ENCODE measurements at regions not wholly inside any gene's neighbourhood (a gene's known extent, or its start where the extent isn't known, plus 50 kb on each side); places are given as distances from the start of the nearest gene placed in this dataset.

- DNase-seq (ENCODE audit: low spot score), result no peak
Observed at GRCh38 chr1:200354243-200354642, 55.6 kb downstream of the ZNF281 start.

DNA sequence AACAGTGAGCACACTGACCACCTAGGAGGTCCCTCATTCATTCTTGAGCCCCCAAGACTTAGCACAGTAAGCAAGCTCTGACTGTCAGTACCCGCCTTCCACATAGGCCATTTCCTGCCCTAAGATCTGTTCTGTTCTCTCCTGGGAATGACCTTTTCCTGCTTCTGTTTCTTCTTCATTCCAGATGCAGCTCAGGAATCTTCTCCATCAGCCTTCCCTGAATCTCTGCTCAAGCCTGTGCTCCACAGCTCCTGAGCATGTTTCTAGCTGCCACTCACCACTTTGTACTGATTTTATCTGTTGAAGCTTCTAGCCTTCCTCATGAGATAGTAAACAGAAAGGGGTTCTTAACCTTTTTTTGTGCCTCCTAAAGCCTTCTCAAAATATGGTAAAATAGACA lies 56.6 kb downstream of the ZNF281 start:
- no peak for DNase-seq (ENCODE audit: low spot score)

DNA sequence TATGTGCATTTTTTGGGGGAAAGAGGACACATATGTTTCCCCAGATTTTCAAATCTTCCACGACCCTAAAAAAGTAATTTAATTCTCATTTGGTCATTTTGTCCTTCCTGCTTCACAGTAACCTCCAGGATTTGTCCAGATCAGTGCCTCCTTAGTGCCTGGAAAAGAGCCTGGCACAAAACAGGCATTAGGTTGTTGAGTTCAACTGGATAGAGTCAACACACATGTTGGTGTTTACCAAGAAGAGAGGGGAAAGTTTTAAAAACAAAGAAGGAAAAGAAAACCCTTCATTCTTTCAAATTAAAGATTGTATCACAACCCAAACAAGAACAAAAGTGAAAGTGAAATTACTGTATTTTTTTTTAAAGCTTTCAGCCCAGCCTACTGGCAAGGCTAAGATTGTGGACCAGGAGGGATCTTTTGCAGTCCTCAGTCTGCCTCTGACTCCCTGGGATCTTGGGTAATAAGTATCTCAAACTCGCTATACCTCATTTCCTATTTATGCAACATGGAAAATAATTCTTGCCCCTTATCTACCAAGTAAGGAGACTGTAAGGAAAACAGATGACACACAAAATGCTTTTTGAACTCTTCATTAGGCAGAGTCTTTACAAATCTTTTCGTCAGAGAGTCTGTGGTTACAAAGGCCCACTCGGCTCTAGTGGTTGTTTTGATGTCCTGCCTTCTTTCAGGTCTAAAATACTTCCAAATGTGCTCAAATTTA lies 57.8 kb downstream of the ZNF281 start:
- no peak for DNase-seq (ENCODE audit: low spot score)

GRCh38 chr1:200351425-200351824 lies 58.4 kb downstream of the ZNF281 start:
- DNase-seq (ENCODE audit: low spot score), result no peak

DNA sequence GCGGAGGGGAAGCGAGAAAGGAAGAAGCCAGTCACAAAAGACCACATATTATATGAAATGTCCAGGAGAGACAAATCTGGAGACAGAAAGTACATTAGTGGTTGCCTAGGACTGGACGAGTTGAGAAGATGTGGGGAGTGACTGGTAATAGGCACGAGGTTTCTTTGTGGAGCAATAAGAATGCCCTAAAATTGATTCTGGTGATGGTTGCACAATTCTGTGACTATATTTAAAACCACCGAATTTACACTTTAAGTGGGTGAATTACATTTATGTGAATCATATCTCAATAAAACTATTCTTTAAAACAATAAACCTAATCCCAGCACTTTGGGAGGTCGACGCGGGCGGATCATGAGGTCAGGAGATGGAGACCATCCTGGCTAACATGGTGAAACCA lies 63.1 kb downstream of the ZNF281 start:
- no peak for DNase-seq (ENCODE audit: low spot score)

DNA sequence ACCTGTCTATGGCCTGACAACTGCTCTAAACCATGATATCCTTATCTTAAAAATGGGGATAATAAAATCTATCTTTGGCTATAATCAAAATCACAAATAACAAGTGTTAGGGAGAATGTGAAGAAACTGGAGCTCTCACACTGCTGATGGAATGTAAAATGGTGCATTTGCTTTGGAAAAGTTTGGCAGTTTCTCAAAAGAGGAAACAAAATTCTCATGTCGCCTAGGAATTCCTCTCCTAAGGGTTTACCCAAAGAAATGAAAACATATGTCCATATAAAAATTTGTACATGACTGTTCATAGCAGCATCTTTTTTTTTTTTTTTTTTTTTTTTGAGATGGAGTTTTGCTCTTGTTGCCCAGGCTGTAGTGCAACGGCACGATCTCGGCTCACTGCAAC lies 64.3 kb downstream of the ZNF281 start:
- no peak for DNase-seq (ENCODE audit: low spot score)

GRCh38 chr1:200343874-200344273 lies 66.0 kb downstream of the ZNF281 start:
- no peak for DNase-seq (ENCODE audit: low spot score)

GRCh38 chr1:200342511-200343311 lies 67.1 kb downstream of the ZNF281 start:
- no peak for DNase-seq (ENCODE audit: low spot score)

- no peak for DNase-seq (ENCODE audit: low spot score)
Observed at GRCh38 chr1:200338451-200338850, 71.4 kb downstream of the ZNF281 start.

DNA sequence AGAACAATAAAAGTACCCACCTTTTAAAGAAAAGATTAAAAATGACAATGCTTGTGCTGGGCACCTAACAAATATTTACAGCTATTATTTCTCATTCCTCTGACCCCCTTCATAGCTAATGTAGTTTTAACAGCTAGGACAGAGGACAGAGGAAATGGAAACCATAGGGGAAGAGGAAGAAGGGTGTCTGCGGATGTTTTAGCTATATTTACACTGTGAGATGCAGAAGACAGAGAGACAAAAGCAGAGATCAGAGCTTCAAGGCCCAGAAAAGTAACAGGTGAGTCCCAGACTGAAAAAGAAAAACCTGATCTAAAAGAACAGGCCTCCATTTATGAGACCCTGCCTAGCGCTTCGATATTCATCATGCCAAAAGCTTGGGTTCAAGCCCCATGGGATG lies 72.0 kb downstream of the ZNF281 start:
- DNase-seq (ENCODE audit: low spot score), result peak; percentile 46

DNA sequence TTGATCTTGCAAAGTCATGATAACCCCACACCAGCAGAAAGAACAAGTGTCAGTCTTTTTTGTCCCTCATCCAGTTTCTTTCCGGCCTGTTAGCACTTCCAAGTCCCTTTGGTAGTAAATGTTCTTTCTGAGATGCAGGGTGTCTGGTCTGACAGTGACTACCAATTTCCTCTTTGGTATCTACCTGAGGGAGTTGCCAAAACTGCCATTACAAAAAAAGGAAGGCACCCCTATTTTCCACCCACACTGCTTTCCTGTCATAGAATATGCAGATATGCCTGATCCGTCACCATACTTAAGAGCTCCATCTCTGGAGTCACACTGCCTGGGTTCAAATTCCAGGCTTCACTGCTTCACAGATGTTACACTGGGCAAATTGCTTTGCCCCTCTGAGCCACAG lies 72.4 kb downstream of the ZNF281 start:
- peak; percentile 57 for DNase-seq (ENCODE audit: low spot score)

- no peak for DNase-seq (ENCODE audit: low spot score)
Observed at GRCh38 chr1:200336901-200337391, 72.9 kb downstream of the ZNF281 start.

- no peak for DNase-seq (ENCODE audit: low spot score)
Observed at GRCh38 chr1:200336101-200336845, 73.6 kb downstream of the ZNF281 start.

GRCh38 chr1:200334661-200335256 lies 75.1 kb downstream of the ZNF281 start:
- no peak for DNase-seq (ENCODE audit: low spot score)

GRCh38 chr1:200333329-200333728 lies 76.5 kb downstream of the ZNF281 start:
- DNase-seq (ENCODE audit: low spot score), result no peak

DNA sequence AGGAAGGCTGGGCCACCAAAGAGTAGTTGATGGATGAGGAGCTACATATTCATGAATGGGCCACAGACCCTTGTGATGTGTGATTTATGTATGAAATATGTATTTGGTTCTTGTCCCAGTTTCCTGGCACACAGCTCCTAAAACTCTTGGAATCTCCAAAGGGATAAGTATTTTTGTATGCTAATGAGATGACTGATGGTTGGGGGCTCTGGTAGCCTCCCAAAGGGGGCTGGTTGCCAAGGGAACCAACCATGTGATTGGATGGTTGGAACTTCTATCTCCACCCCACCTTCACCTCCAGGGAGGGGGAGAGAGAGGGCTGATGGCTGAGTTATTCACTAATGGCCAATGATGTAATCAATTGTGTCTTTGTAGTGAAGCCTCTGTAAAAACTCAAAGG lies 77.1 kb downstream of the ZNF281 start:
- no peak for DNase-seq (ENCODE audit: low spot score)

- DNase-seq (ENCODE audit: low spot score), result no peak
Observed at GRCh38 chr1:200330741-200331428, 79.0 kb downstream of the ZNF281 start.

GRCh38 chr1:200329208-200329882 lies 80.5 kb downstream of the ZNF281 start:
- no peak for DNase-seq (ENCODE audit: low spot score)

GRCh38 chr1:200328379-200328778 lies 81.5 kb downstream of the ZNF281 start:
- no peak for DNase-seq (ENCODE audit: low spot score)

- no peak for DNase-seq (ENCODE audit: low spot score)
Observed at GRCh38 chr1:200323856-200324400, 85.9 kb downstream of the ZNF281 start.

DNA sequence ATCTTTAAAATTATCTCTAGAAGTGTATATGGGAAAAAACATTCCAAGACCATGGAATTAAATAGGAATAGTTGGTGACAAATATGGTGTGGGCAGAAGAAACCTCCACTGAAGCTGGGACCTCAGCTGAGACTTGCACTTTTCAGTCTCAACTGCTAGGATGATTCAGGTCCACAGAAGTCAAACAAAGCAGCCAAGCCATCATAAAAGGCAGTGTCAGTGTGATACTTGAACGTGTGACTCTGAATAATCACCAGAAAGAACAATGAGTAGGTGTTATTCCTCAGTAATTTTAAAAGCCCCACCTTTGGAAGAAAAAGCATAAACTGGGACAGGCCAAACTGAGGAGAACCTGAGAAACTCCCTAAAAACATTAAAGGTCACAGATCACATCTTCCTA lies 90.7 kb downstream of the ZNF281 start:
- DNase-seq (ENCODE audit: low spot score), result no peak

Data from germinal center (tissue), 1 donor.